ENCODE measurements at regions not wholly inside any gene's neighbourhood (a gene's known extent, or its start where the extent isn't known, plus 50 kb on each side); places are given as distances from the start of the nearest gene placed in this dataset.
"Not testable (repeated sequence)": the region's sequence is repeated elsewhere in the genome, so short reads cannot be mapped to it uniquely, and the experiment has no call there.

GRCh38 chrX:46204721-46205422 lies 340.3 kb downstream of the ZNF674 start:
- no peaks in the 10 kb centered on the region for H3K36me3 Mint-ChIP-seq

DNA sequence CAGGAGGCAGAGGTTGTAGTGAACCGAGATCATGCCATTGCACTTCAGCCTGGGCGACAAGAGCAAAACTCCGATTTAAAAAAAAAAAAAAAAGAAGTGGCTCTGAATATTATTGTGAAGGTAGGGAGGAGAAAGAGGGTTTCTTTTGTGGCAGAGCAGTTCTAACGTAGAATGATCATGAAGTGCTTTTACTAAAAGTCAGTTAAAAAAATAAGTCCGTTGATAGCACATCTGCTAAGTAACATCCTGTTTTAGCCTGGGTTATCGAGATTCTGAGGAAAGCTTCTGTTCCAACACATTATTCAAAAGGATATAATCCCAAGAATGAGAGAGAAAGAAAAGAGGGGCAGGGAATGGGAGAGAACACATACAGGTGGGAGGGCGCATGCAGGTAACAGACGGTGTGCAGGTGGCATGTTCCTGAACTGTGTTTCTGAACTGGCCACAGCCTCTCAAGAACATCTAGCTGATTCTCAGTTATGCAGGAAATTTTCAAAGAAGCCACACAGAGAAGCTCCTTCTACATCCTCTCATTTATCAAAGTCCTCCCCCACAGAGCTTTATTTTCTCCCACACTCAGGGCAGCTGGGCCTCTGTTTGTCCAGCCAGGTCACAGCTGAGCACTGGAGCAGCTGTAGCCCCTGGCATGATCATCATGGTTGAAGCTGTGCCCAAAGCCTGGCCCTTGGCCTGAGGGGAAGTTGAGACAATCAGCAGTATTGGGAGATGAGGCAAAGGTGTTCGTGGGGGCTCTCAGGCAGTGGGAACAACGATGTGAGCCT lies 342.3 kb downstream of the ZNF674 start:
- H3K4me1 Mint-ChIP-seq, result peaks cover 0 to 3% (median 0%) of the 10 kb centered on the region in 3 donors
- H3K9me3 Mint-ChIP-seq, result no peaks in the 10 kb centered on the region
- no peaks in the 10 kb centered on the region for H3K36me3 Mint-ChIP-seq
- peaks cover 4% of the 10 kb centered on the region for H3K27me3 Mint-ChIP-seq
- H3K4me3 Mint-ChIP-seq, result no peak overlapping the region
- H3K27ac Mint-ChIP-seq, result peak overlapping the region in 1 of 3 donors; percentile 60

More at GRCh38 chrX:46204721-46205422, 340.3 kb downstream of the ZNF674 start:
- H3K9me3 Mint-ChIP-seq, result no peaks in the 10 kb centered on the region
- no peak overlapping the region for H3K4me3 Mint-ChIP-seq
- H3K27ac Mint-ChIP-seq, result no peak overlapping the region
- peaks cover 0 to 3% (median 0%) of the 10 kb centered on the region in 3 donors for H3K4me1 Mint-ChIP-seq
- peaks cover 4% of the 10 kb centered on the region for H3K27me3 Mint-ChIP-seq

DNA sequence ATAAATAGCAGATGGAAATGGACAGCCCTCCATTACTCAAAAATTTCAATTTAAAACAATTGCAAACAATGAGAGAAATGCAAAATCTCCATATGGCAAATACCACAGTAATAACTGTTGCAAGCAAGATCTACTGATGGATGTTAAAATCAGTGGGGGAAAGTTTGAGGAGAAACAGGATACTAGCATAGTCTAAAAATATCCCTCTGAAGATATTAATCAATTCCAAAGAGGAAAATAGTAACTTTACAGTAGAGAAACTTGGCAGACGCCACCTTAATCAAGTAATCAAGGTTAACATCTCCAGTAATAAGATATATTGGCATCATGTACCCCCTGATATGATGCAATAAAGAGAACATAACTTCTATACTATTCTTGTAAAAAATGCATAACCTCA lies 344.8 kb downstream of the ZNF674 start:
- no peaks in the 10 kb centered on the region for H3K36me3 Mint-ChIP-seq
- H3K27me3 Mint-ChIP-seq, result peaks cover 3% of the 10 kb centered on the region
- H3K27ac Mint-ChIP-seq, result no peak overlapping the region
- no peaks in the 10 kb centered on the region for H3K9me3 Mint-ChIP-seq
- H3K4me3 Mint-ChIP-seq, result no peak overlapping the region
- peaks cover 0 to 3% (median 0%) of the 10 kb centered on the region in 3 donors for H3K4me1 Mint-ChIP-seq

DNA sequence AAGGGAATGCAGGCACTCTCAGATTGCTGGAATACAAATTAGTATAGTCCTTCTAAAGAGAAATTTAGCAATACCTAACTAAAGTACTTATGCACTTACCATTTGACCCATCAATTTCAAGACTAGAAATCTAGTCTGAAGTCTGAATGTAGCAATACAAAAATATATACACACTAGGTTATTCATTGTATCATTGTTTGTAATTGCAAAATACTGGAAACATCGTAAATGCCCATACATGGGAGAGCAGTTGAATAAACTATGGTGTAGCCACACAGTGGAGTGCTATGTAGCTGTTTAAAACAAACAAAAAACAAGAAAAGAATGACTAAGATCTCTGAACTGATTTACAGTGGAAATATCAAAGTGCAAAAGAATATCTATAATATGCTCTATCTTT lies 346.4 kb downstream of the ZNF674 start:
- Mint-ChIP-seq H3K27ac (no peak overlapping the region), H3K27me3 (peaks cover 7% of the 10 kb centered on the region), H3K4me3 (no peak overlapping the region), H3K4me1 (peaks cover 0 to 3% (median 0%) of the 10 kb centered on the region in 3 donors), H3K9me3 (peaks cover 0 to 6% (median 3%) of the 10 kb centered on the region in 3 donors), H3K36me3 (no peaks in the 10 kb centered on the region)

- peaks cover 11% of the 10 kb centered on the region for H3K27me3 Mint-ChIP-seq
- not testable (repeated sequence) for H3K27ac Mint-ChIP-seq, H3K9me3 Mint-ChIP-seq, H3K4me3 Mint-ChIP-seq, H3K36me3 Mint-ChIP-seq, H3K4me1 Mint-ChIP-seq
Observed at GRCh38 chrX:46186811-46187106, 358.5 kb downstream of the ZNF674 start.

DNA sequence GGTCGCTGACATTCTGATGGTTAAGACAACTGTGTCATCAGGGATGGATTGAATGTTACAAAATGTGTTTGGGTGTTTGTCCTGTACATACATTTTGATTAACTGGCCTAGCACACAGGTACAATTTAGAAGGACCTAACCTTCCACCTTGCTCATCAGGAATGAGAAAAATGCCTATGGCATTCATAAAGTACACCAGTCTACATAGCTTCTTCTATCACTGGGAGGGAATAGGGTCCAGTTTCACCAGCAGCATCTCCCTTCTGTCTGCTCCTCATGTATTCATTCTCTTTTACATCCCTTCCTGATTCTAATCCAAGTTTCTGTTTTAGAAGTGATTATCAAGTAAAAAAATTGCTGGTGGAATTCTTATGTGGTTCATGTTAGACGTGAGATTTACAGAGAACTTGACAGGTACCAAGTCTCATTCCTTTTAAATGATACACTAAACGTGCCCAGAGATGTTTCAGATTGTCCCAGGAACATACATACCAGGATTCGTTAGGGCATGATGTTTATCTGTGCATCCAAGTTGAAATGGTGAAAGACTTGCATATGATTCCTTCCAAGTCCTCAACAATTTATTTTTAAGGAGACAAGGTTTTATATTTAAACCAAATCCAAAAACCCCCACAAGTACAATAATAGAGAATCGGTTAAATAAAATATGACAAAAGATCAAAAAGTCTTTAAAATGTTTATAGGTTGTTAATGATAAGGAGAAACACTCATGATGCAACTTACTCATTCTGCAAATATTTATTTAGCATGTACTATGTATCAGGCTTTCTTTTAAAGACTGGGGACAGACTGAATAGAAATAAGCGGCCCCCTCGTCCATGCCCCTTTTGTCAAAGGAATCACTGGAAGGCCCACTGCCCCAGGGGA lies 359.1 kb downstream of the ZNF674 start:
- peaks cover 0 to 2% (median 0%) of the 10 kb centered on the region in 3 donors for H3K9me3 Mint-ChIP-seq
- peaks cover 12% of the 10 kb centered on the region for H3K27me3 Mint-ChIP-seq
- H3K27ac Mint-ChIP-seq, result no peak overlapping the region
- H3K4me3 Mint-ChIP-seq, result no peak overlapping the region
- no peaks in the 10 kb centered on the region for H3K4me1 Mint-ChIP-seq
- H3K36me3 Mint-ChIP-seq, result no peaks in the 10 kb centered on the region

DNA sequence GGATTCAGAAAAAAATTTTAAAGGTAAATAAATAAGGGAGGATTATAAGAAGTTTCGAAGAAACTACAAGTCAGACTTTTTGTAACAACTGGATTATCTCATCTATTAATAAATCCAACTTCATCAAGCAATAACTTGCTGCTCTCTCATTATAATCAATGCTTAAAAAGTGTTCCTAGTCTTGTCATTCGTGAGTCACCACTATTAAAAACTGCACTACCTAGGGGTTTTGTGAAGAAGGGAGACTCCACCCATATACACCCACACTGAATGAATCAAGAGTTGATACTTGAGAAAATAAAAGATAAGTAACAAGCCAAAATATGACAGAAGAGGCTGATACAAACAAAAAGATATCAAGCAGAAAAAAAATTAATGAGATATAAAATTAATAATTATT lies 360.5 kb downstream of the ZNF674 start:
- Mint-ChIP-seq H3K27me3 (peaks cover 11% of the 10 kb centered on the region), H3K9me3 (peaks cover 0 to 2% (median 0%) of the 10 kb centered on the region in 3 donors), H3K36me3 (no peaks in the 10 kb centered on the region), H3K4me1 (no peaks in the 10 kb centered on the region), H3K27ac (no peak overlapping the region), H3K4me3 (no peak overlapping the region)

GRCh38 chrX:46180258-46180687 lies 364.9 kb downstream of the ZNF674 start:
- Mint-ChIP-seq H3K36me3 (no peaks in the 10 kb centered on the region), H3K27ac (no peak overlapping the region), H3K9me3 (peaks cover 0 to 5% (median 2%) of the 10 kb centered on the region in 3 donors), H3K27me3 (peaks cover 20% of the 10 kb centered on the region), H3K4me1 (no peaks in the 10 kb centered on the region), H3K4me3 (no peak overlapping the region)

DNA sequence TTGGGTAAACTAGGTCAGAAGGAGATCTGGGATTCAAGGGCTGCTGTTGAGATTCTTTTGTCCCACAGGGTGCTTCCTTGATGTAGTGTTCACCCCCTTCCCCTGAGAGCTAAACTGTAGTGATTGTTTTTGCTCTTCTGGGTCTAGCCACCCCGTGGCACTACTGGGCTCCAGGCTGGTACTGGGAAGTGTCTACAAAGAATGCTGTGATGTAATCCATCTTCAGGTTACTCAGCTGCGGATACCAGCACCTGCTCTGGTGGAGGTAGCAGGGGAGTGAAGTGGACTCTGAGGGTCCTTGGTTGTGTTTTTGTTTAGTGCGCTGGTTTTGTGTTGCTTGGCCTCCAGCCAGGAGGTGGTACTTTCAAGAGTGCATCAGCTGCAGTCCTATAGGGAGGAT lies 365.5 kb downstream of the ZNF674 start:
- no peak overlapping the region for H3K27ac Mint-ChIP-seq
- H3K36me3 Mint-ChIP-seq, result no peaks in the 10 kb centered on the region
- H3K27me3 Mint-ChIP-seq, result peaks cover 18% of the 10 kb centered on the region
- H3K4me3 Mint-ChIP-seq, result no peak overlapping the region
- H3K4me1 Mint-ChIP-seq, result no peaks in the 10 kb centered on the region
- H3K9me3 Mint-ChIP-seq, result peaks cover 0 to 5% (median 2%) of the 10 kb centered on the region in 3 donors

GRCh38 chrX:46178763-46179162 lies 366.5 kb downstream of the ZNF674 start:
- Mint-ChIP-seq H3K4me3 (no peak overlapping the region), H3K4me1 (no peaks in the 10 kb centered on the region)

DNA sequence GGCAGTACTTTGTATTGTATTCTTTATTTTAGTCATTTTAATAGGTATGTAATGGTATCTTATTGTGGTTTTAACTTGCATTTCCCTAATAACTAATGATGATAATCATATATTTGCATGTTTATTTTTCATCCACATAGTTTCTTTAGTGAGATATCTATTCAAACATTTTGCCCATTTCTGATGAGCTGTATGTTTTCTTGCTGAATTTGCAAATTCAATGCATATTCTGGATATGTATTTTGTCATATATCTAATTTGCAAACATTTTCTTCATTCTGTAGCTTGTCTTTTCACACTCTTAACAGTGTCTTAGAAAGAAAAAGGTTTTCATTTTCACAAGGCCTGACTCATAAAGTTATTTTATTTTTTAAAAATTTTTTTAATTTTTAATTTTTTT lies 372.1 kb downstream of the ZNF674 start:
- Mint-ChIP-seq H3K4me3 (no peak overlapping the region), H3K27me3 (peaks cover 2% of the 10 kb centered on the region), H3K36me3 (no peaks in the 10 kb centered on the region), H3K4me1 (no peaks in the 10 kb centered on the region), H3K9me3 (peaks cover 8 to 10% (median 9%) of the 10 kb centered on the region in 3 donors), H3K27ac (no peak overlapping the region)

More at GRCh38 chrX:46178763-46179162, 366.5 kb downstream of the ZNF674 start:
- Mint-ChIP-seq H3K36me3 (no peaks in the 10 kb centered on the region), H3K9me3 (peaks cover 0 to 9% (median 8%) of the 10 kb centered on the region in 3 donors), H3K27ac (no peak overlapping the region), H3K27me3 (peaks cover 15% of the 10 kb centered on the region)

DNA sequence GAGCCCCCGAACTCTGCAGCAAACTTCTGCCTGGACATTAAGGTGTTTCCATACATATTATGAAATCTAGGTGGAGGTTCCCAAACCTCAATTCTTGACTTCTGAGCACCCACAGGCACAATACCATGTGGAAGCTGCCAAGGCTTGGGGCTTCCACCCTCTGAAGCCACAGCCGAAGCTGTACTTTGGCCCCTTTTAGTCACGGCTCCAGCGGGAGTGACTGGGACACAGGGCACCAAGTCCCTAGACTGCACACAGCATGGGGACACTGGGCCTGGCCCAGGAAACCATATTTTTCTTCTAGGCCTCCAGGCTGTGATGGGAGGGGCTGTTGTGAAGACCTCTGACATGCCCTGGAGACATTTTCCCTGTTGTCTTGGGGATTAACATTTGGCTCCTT lies 373.8 kb downstream of the ZNF674 start:
- not testable (repeated sequence) for H3K27me3 Mint-ChIP-seq, H3K36me3 Mint-ChIP-seq, H3K9me3 Mint-ChIP-seq, H3K4me1 Mint-ChIP-seq, H3K27ac Mint-ChIP-seq, H3K4me3 Mint-ChIP-seq

DNA sequence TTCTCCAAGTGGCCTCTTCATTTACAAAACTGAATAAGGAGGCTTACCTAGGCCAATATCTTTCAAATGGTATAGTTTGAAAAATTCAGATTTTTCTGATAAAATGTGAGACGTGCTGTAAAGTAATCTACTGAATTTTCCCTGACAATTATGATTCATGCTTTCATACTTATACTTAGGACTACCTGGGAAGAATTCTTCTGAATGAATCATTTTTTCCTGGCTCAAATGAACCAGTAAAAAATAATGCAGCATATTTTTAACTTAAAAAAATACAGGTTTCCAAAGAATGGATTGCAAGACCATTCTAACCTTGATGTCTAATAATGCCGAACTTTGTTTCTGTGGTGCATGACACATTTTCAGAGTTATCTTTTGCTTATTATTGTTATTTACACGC lies 375.4 kb downstream of the ZNF674 start:
- H3K9me3 Mint-ChIP-seq, result peaks cover 4 to 10% (median 8%) of the 10 kb centered on the region in 3 donors
- no peaks in the 10 kb centered on the region for H3K4me1 Mint-ChIP-seq
- H3K36me3 Mint-ChIP-seq, result no peaks in the 10 kb centered on the region
- H3K27ac Mint-ChIP-seq, result no peak overlapping the region
- no peak overlapping the region for H3K4me3 Mint-ChIP-seq
- no peaks in the 10 kb centered on the region for H3K27me3 Mint-ChIP-seq

DNA sequence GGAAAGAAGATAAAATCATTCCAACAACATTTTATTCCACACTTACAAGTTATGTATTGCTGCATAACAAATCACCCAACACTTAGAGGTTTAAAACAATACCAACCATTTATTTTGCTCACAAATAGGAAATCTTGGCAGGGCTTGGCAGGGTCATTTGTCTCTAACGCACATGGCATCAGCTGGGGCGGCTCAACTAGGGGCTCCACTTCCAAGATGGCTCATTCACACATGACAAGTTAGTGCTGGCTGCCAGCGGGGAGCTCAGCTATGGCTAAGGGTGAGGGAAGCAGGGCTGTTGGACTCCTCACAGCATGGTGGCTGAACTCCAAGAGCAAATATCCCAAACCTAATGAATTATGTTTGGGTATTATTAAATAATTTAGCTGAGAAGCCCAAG lies 377.0 kb downstream of the ZNF674 start:
- H3K9me3 Mint-ChIP-seq, result peaks cover 0 to 5% (median 2%) of the 10 kb centered on the region in 3 donors
- H3K4me1 Mint-ChIP-seq, result no peaks in the 10 kb centered on the region
- no peak overlapping the region for H3K27ac Mint-ChIP-seq
- H3K4me3 Mint-ChIP-seq, result no peak overlapping the region
- H3K27me3 Mint-ChIP-seq, result no peaks in the 10 kb centered on the region
- no peaks in the 10 kb centered on the region for H3K36me3 Mint-ChIP-seq

GRCh38 chrX:46165866-46166265 lies 379.4 kb downstream of the ZNF674 start:
- no peak overlapping the region for H3K4me3 Mint-ChIP-seq
- no peak overlapping the region for H3K27ac Mint-ChIP-seq
- no peaks in the 10 kb centered on the region for H3K4me1 Mint-ChIP-seq
- no peaks in the 10 kb centered on the region for H3K9me3 Mint-ChIP-seq
- no peaks in the 10 kb centered on the region for H3K27me3 Mint-ChIP-seq
- H3K36me3 Mint-ChIP-seq, result no peaks in the 10 kb centered on the region
